Mucosa of rectum (tissue), 2 donors: ENCODE measurements at regions not wholly inside any gene's neighbourhood (a gene's known extent, or its start where the extent isn't known, plus 50 kb on each side); places are given as distances from the start of the nearest gene placed in this dataset.
"Not testable (repeated sequence)": the region's sequence is repeated elsewhere in the genome, so short reads cannot be mapped to it uniquely, and the experiment has no call there.

Experiments
- H3K27ac ChIP-seq, 2 donors: one replicate each; pipeline ENCODE4 v1.7.0; 2013; ENCODE audit warnings: inconsistent platforms in 2 of 2, low read depth in 2 of 2, low read length in 2 of 2
- H3K27me3 ChIP-seq, 2 donors: one replicate each; pipeline ENCODE4 v1.7.0; 2013; ENCODE audit warnings: low read length in 2 of 2; ENCODE audit not compliant: control insufficient read depth in 2 of 2, insufficient read depth in 2 of 2
- H3K36me3 ChIP-seq, 2 donors: one replicate each; pipeline ENCODE4 v1.7.0; 2013; ENCODE audit warnings: low read length in 2 of 2; ENCODE audit not compliant: control insufficient read depth in 2 of 2, insufficient read depth in 2 of 2
- H3K4me1 ChIP-seq, 2 donors: one replicate each; pipeline ENCODE4 v1.7.0; 2013; ENCODE audit warnings: low read length in 2 of 2, mild to moderate bottlenecking in 1 of 2; ENCODE audit not compliant: control insufficient read depth in 2 of 2, insufficient read depth in 2 of 2
- H3K4me3 ChIP-seq, 2 donors: one replicate each; pipeline ENCODE4 v1.7.0; 2013; ENCODE audit warnings: low read length in 2 of 2
- H3K9ac ChIP-seq, 2 donors: one replicate each; pipeline ENCODE4 v1.7.0; 2013; ENCODE audit warnings: low read length in 2 of 2, low read depth in 1 of 2, mild to moderate bottlenecking in 1 of 2
- H3K9me3 ChIP-seq, 2 donors: one replicate each; pipeline ENCODE4 v1.7.0; 2013; ENCODE audit warnings: low read length in 2 of 2; ENCODE audit not compliant: control insufficient read depth in 2 of 2
- donor health status: healthy.
- donor health status: Normal muscosa, but diverticular disease.

- no peak overlapping the region for H3K27ac ChIP-seq
Measured at GRCh38 chr12:19623751-19624399, 184.6 kb downstream of the AEBP2 start.

GRCh38 chr12:19624491-19624890 lies 185.2 kb downstream of the AEBP2 start:
- no peaks in the 10 kb centered on the region for H3K36me3 ChIP-seq
- peaks cover 2 to 3% of the 10 kb centered on the region in 2 donors for H3K4me1 ChIP-seq
- no peak overlapping the region for H3K9ac ChIP-seq
- H3K27ac ChIP-seq = no peak overlapping the region
- no peaks in the 10 kb centered on the region for H3K27me3 ChIP-seq
- H3K4me3 ChIP-seq = no peak overlapping the region
- H3K9me3 ChIP-seq = no peaks in the 10 kb centered on the region

More at GRCh38 chr12:19623751-19624399, 184.6 kb downstream of the AEBP2 start:
- Histone ChIP-seq H3K4me3 (no peak overlapping the region), H3K27me3 (no peaks in the 10 kb centered on the region), H3K36me3 (no peaks in the 10 kb centered on the region), H3K9me3 (no peaks in the 10 kb centered on the region), H3K9ac (no peak overlapping the region), H3K4me1 (peaks cover 2 to 3% of the 10 kb centered on the region in 2 donors)

DNA sequence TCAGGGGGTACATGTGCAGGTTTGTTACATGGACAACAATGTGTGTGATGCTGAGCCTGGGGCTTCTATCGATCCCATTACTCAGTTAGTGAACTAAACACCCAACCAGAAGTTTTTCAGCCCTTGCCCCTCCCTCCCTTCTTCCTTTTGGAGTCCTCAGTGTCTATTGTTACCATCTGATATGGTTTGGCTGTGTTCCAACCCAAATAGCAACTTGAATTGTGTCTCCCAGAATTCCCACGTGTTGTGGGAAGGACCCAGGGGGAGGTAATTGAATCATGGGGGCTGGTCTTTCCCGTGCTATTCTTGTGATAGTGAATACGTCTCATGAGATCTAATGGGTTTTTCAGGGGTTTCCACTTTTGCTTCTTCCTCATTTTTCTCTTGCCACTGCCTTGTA lies 186.3 kb downstream of the AEBP2 start:
- not testable (repeated sequence) for H3K9me3 ChIP-seq, H3K27me3 ChIP-seq, H3K4me1 ChIP-seq, H3K9ac ChIP-seq, H3K36me3 ChIP-seq, H3K27ac ChIP-seq, H3K4me3 ChIP-seq

DNA sequence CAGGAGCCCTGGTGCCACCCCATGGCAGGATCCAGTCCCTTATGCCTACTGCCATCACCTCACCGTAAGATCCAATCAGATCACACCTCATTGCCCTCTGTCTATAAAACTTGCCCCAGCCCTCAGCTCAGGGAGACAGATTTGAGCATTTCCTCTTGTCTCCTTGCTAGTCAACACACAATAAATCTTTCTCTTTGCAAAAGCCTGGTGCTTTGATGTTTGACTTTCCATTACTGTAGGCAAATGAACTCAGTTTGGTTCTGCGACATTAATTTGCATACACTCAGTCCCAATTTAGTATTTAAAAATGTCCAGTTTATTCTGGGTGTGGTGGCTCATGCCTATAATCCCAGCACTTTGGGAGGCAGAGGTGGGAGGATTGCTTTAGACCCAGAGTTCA lies 188.4 kb downstream of the AEBP2 start:
- Histone ChIP-seq H3K9me3 (no peaks in the 10 kb centered on the region), H3K27ac (no peak overlapping the region), H3K4me3 (no peak overlapping the region), H3K27me3 (no peaks in the 10 kb centered on the region), H3K9ac (no peak overlapping the region), H3K4me1 (no peaks in the 10 kb centered on the region), H3K36me3 (no peaks in the 10 kb centered on the region)

GRCh38 chr12:19630536-19630935 lies 191.2 kb downstream of the AEBP2 start:
- Histone ChIP-seq H3K27ac (no peak overlapping the region), H3K9me3 (no peaks in the 10 kb centered on the region), H3K9ac (no peak overlapping the region), H3K4me1 (no peaks in the 10 kb centered on the region), H3K27me3 (no peaks in the 10 kb centered on the region), H3K36me3 (no peaks in the 10 kb centered on the region), H3K4me3 (no peak overlapping the region)

GRCh38 chr12:19633194-19633593 lies 193.9 kb downstream of the AEBP2 start:
- Histone ChIP-seq H3K36me3 (no peaks in the 10 kb centered on the region), H3K4me1 (no peaks in the 10 kb centered on the region), H3K9me3 (no peaks in the 10 kb centered on the region), H3K27me3 (no peaks in the 10 kb centered on the region), H3K27ac (no peak overlapping the region), H3K9ac (no peak overlapping the region), H3K4me3 (no peak overlapping the region)

- Histone ChIP-seq H3K4me3 (no peak overlapping the region), H3K27ac (no peak overlapping the region), H3K9ac (no peak overlapping the region), H3K36me3 (no peaks in the 10 kb centered on the region), H3K27me3 (no peaks in the 10 kb centered on the region), H3K9me3 (no peaks in the 10 kb centered on the region), H3K4me1 (no peaks in the 10 kb centered on the region)
Measured at GRCh38 chr12:19633641-19634040, 194.3 kb downstream of the AEBP2 start.

GRCh38 chr12:19639781-19640415 lies 200.6 kb downstream of the AEBP2 start:
- Histone ChIP-seq H3K36me3 (no peaks in the 10 kb centered on the region), H3K4me3 (no peak overlapping the region), H3K27ac (no peak overlapping the region), H3K27me3 (no peaks in the 10 kb centered on the region), H3K9ac (no peak overlapping the region), H3K9me3 (no peaks in the 10 kb centered on the region), H3K4me1 (no peaks in the 10 kb centered on the region)

GRCh38 chr12:19641235-19642080 lies 202.2 kb downstream of the AEBP2 start:
- H3K27me3 ChIP-seq = no peaks in the 10 kb centered on the region
- H3K4me1 ChIP-seq = no peaks in the 10 kb centered on the region
- H3K36me3 ChIP-seq = no peaks in the 10 kb centered on the region
- H3K27ac ChIP-seq = no peak overlapping the region
- no peak overlapping the region for H3K9ac ChIP-seq
- H3K4me3 ChIP-seq = no peak overlapping the region
- H3K9me3 ChIP-seq = no peaks in the 10 kb centered on the region

- H3K27me3 ChIP-seq = no peaks in the 10 kb centered on the region
Measured at GRCh38 chr12:19642345-19642744, 203.1 kb downstream of the AEBP2 start.

More at GRCh38 chr12:19642345-19642744, 203.1 kb downstream of the AEBP2 start:
- no peak overlapping the region for H3K4me3 ChIP-seq
- no peaks in the 10 kb centered on the region for H3K9me3 ChIP-seq
- no peak overlapping the region for H3K27ac ChIP-seq
- H3K36me3 ChIP-seq = no peaks in the 10 kb centered on the region
- H3K4me1 ChIP-seq = no peaks in the 10 kb centered on the region
- H3K9ac ChIP-seq = no peak overlapping the region
